Trophoblast cell (in vitro differentiated cells and primary cell): ENCODE measurements at regions not wholly inside any gene's neighbourhood (a gene's known extent, or its start where the extent isn't known, plus 50 kb on each side); places are given as distances from the start of the nearest gene placed in this dataset.

Source experiments
- DNase-seq, 2 donors: peaks; one replicate each; pipeline ENCODE4 v3.0.0-alpha.2; 2016
- H2AFZ ChIP-seq: 2 replicates; pipeline ENCODE4 v1.6.1; 2013; ENCODE audit warnings: low read length, moderate library complexity, mild to moderate bottlenecking; ENCODE audit not compliant: insufficient read depth, poor library complexity
- H2AK5ac ChIP-seq: 2 replicates; pipeline ENCODE4 v1.6.1; 2013; ENCODE audit warnings: mild to moderate bottlenecking, low read length
- H2BK120ac ChIP-seq: 2 replicates; pipeline ENCODE4 v1.6.1; 2013; ENCODE audit warnings: low read length, mild to moderate bottlenecking, moderate library complexity; ENCODE audit not compliant: insufficient read depth, poor library complexity
- H2BK12ac ChIP-seq: 2 replicates; pipeline ENCODE4 v1.6.1; 2013; ENCODE audit warnings: mild to moderate bottlenecking, low read length, moderate library complexity
- H2BK5ac ChIP-seq: 2 replicates; pipeline ENCODE4 v1.6.1; 2013; ENCODE audit warnings: low read length, low read depth, moderate library complexity, mild to moderate bottlenecking; ENCODE audit not compliant: poor library complexity
- H3K14ac ChIP-seq: 2 replicates; pipeline ENCODE4 v1.6.1; 2013; ENCODE audit warnings: mild to moderate bottlenecking, low read length
- H3K18ac ChIP-seq: 2 replicates; pipeline ENCODE4 v1.6.1; 2013; ENCODE audit warnings: mild to moderate bottlenecking, low read length
- H3K23ac ChIP-seq: 2 replicates; pipeline ENCODE4 v1.6.1; 2013; ENCODE audit warnings: low read length
- H3K27ac ChIP-seq: 2 replicates; pipeline ENCODE4 v1.5.1; 2013; ENCODE audit warnings: low read depth, mild to moderate bottlenecking, inconsistent platforms, low read length, moderate library complexity
- H3K27me3 ChIP-seq: 2 replicates; pipeline ENCODE4 v1.6.1; 2013; ENCODE audit warnings: inconsistent platforms, mild to moderate bottlenecking, low read length, moderate library complexity; ENCODE audit not compliant: insufficient read depth
- H3K36me3 ChIP-seq, 2 experiments: 1 replicate in 1 of 2; 2 replicates in 1 of 2; pipeline ENCODE4 v1.6.1; 2013; ENCODE audit warnings: low read length in 2 of 2, mild to moderate bottlenecking in 2 of 2, moderate library complexity in 1 of 2; ENCODE audit not compliant: insufficient read depth in 2 of 2, control insufficient read depth in 1 of 2
- H3K4ac ChIP-seq: 2 replicates; pipeline ENCODE4 v1.6.1; 2013; ENCODE audit warnings: low read depth, mild to moderate bottlenecking, low read length, moderate library complexity
- H3K4me1 ChIP-seq, 2 experiments: 1 replicate in 1 of 2; 2 replicates in 1 of 2; pipeline ENCODE4 v1.6.1; 2013; ENCODE audit warnings: low read length in 2 of 2, mild to moderate bottlenecking in 2 of 2, moderate library complexity in 1 of 2; ENCODE audit not compliant: insufficient read depth in 2 of 2, control insufficient read depth in 1 of 2
- H3K4me2 ChIP-seq: 2 replicates; pipeline ENCODE4 v1.6.1; 2013; ENCODE audit warnings: inconsistent platforms, mild to moderate bottlenecking, low read length, moderate library complexity
- H3K4me3 ChIP-seq: 2 replicates; pipeline ENCODE4 v1.5.1; 2013; ENCODE audit warnings: mild to moderate bottlenecking, low read depth, low read length, inconsistent platforms
- H3K79me1 ChIP-seq: one replicate; pipeline ENCODE4 v1.6.1; 2013; ENCODE audit warnings: low read length
- H3K79me2 ChIP-seq: 2 replicates; pipeline ENCODE4 v1.6.1; 2013; ENCODE audit warnings: low read length, mild to moderate bottlenecking; ENCODE audit not compliant: control insufficient read depth, insufficient read depth, poor library complexity
- H3K9ac ChIP-seq: 2 replicates; pipeline ENCODE4 v1.6.1; 2013; ENCODE audit warnings: mild to moderate bottlenecking, low read length
- H3K9me3 ChIP-seq: 2 replicates; pipeline ENCODE4 v1.6.1; 2013; ENCODE audit warnings: low read depth, mild to moderate bottlenecking, control low read depth, inconsistent platforms, low read length; ENCODE audit not compliant: insufficient read depth
- H4K12ac ChIP-seq: 2 replicates; pipeline ENCODE4 v1.6.1; 2013; ENCODE audit warnings: low read depth, mild to moderate bottlenecking, low read length, moderate library complexity
- H4K8ac ChIP-seq: 2 replicates; pipeline ENCODE4 v1.6.1; 2013; ENCODE audit warnings: low read depth, mild to moderate bottlenecking, low read length, moderate library complexity
- H4K91ac ChIP-seq: one replicate; pipeline ENCODE4 v1.6.1; 2013; ENCODE audit warnings: low read depth, mild to moderate bottlenecking, low read length, moderate library complexity
- WGBS: extraction: QIAGEN DNeasy Blood & Tissue Kit; methylation state at CpG from one replicate; pipeline ENCODE4 v1.1.7; 2013; ENCODE audit warnings: missing lambda C conversion rate; ENCODE audit not compliant: insufficient read length, insufficient coverage; ENCODE audit errors: extremely low coverage; 5-methylcytosine and 5-hydroxymethylcytosine counted together

- no peak overlapping the region for H2AFZ ChIP-seq
- no peaks in the 10 kb centered on the region for H3K9me3 ChIP-seq
- no peak overlapping the region for H3K23ac ChIP-seq
- H4K91ac ChIP-seq, result no peak overlapping the region
- no peak overlapping the region for H2BK120ac ChIP-seq
- no peaks in the 10 kb centered on the region for H3K4me1 ChIP-seq
- no CpG with 5 or more reads among the region's 5 CpGs for WGBS
- H3K18ac ChIP-seq, result no peak overlapping the region
- no peak overlapping the region for H2AK5ac ChIP-seq
- H3K79me1 ChIP-seq, result peaks cover 4% of the 10 kb centered on the region
- no peak overlapping the region for H3K27ac ChIP-seq
- H3K79me2 ChIP-seq, result no peaks in the 10 kb centered on the region
- no peak overlapping the region for H3K9ac ChIP-seq
- H3K14ac ChIP-seq, result no peak overlapping the region
- no peak overlapping the region for H3K4me2 ChIP-seq
- H2BK12ac ChIP-seq, result no peak overlapping the region
- H2BK5ac ChIP-seq, result no peak overlapping the region
- H4K8ac ChIP-seq, result no peak overlapping the region
- H3K27me3 ChIP-seq, result no peaks in the 10 kb centered on the region
- H3K4ac ChIP-seq, result no peak overlapping the region
- no peaks in the 10 kb centered on the region for H3K36me3 ChIP-seq
- H3K4me3 ChIP-seq, result no peak overlapping the region
- peak in 1 of 2 donors; percentile 38 for DNase-seq
- H4K12ac ChIP-seq, result no peak overlapping the region
Measured at GRCh38 chr14:100400115-100400514, 77.0 kb downstream of the SLC25A47 start.

GRCh38 chr14:100401031-100401692 lies 78.0 kb downstream of the SLC25A47 start:
- no CpG with 5 or more reads among the region's 17 CpGs for WGBS
- no peaks in the 10 kb centered on the region for H3K79me2 ChIP-seq
- no peak overlapping the region for H2BK12ac ChIP-seq
- no peaks in the 10 kb centered on the region for H3K27me3 ChIP-seq
- H3K14ac ChIP-seq, result no peak overlapping the region
- H3K9ac ChIP-seq, result no peak overlapping the region
- H2BK5ac ChIP-seq, result no peak overlapping the region
- H2BK120ac ChIP-seq, result no peak overlapping the region
- no peaks in the 10 kb centered on the region for H3K4me1 ChIP-seq
- no peak overlapping the region for H4K8ac ChIP-seq
- H3K79me1 ChIP-seq, result peaks cover 4% of the 10 kb centered on the region
- H3K4me2 ChIP-seq, result no peak overlapping the region
- no peak overlapping the region for H4K12ac ChIP-seq
- no peak overlapping the region for H2AFZ ChIP-seq
- H4K91ac ChIP-seq, result no peak overlapping the region
- H3K36me3 ChIP-seq, result no peaks in the 10 kb centered on the region
- no peak overlapping the region for H3K27ac ChIP-seq
- no peak overlapping the region for H3K4me3 ChIP-seq
- no peak overlapping the region for H3K18ac ChIP-seq
- no peak for DNase-seq
- no peaks in the 10 kb centered on the region for H3K9me3 ChIP-seq
- no peak overlapping the region for H2AK5ac ChIP-seq
- no peak overlapping the region for H3K23ac ChIP-seq
- no peak overlapping the region for H3K4ac ChIP-seq

- H3K4me3 ChIP-seq, result no peak overlapping the region
- H4K91ac ChIP-seq, result no peak overlapping the region
- H3K36me3 ChIP-seq, result no peaks in the 10 kb centered on the region
- H3K23ac ChIP-seq, result no peak overlapping the region
- no peak overlapping the region for H3K4me2 ChIP-seq
- no peak overlapping the region for H2BK12ac ChIP-seq
- H3K9ac ChIP-seq, result no peak overlapping the region
- H3K27ac ChIP-seq, result no peak overlapping the region
- H4K12ac ChIP-seq, result no peak overlapping the region
- H3K18ac ChIP-seq, result no peak overlapping the region
- H3K79me1 ChIP-seq, result peaks cover 4% of the 10 kb centered on the region
- H2AFZ ChIP-seq, result no peak overlapping the region
- H3K27me3 ChIP-seq, result no peaks in the 10 kb centered on the region
- no CpG with 5 or more reads among the region's 3 CpGs for WGBS
- no peak overlapping the region for H2AK5ac ChIP-seq
- no peak overlapping the region for H3K4ac ChIP-seq
- H4K8ac ChIP-seq, result no peak overlapping the region
- H2BK120ac ChIP-seq, result no peak overlapping the region
- no peak overlapping the region for H2BK5ac ChIP-seq
- no peaks in the 10 kb centered on the region for H3K9me3 ChIP-seq
- H3K14ac ChIP-seq, result no peak overlapping the region
- DNase-seq, result no peak
- H3K79me2 ChIP-seq, result no peaks in the 10 kb centered on the region
- no peaks in the 10 kb centered on the region for H3K4me1 ChIP-seq
Measured at GRCh38 chr14:100401792-100402191, 78.7 kb downstream of the SLC25A47 start.

- H4K8ac ChIP-seq, result no peak overlapping the region
- no peaks in the 10 kb centered on the region for H3K4me1 ChIP-seq
- H2AFZ ChIP-seq, result no peak overlapping the region
- no peak overlapping the region for H2BK12ac ChIP-seq
- no peak overlapping the region for H3K4me2 ChIP-seq
- no peaks in the 10 kb centered on the region for H3K9me3 ChIP-seq
- peaks cover 2% of the 10 kb centered on the region for H3K79me1 ChIP-seq
- H3K9ac ChIP-seq, result no peak overlapping the region
- H3K36me3 ChIP-seq, result no peaks in the 10 kb centered on the region
- no peak overlapping the region for H4K91ac ChIP-seq
- no peak overlapping the region for H2BK120ac ChIP-seq
- no peak overlapping the region for H3K14ac ChIP-seq
- H4K12ac ChIP-seq, result no peak overlapping the region
- no peak overlapping the region for H3K23ac ChIP-seq
- DNase-seq, result no peak
- no peaks in the 10 kb centered on the region for H3K27me3 ChIP-seq
- H3K4ac ChIP-seq, result no peak overlapping the region
- no peak overlapping the region for H3K27ac ChIP-seq
- H3K79me2 ChIP-seq, result no peaks in the 10 kb centered on the region
- no CpG with 5 or more reads among the region's 7 CpGs for WGBS
- H2BK5ac ChIP-seq, result no peak overlapping the region
- no peak overlapping the region for H3K4me3 ChIP-seq
- no peak overlapping the region for H2AK5ac ChIP-seq
- H3K18ac ChIP-seq, result no peak overlapping the region
Measured at GRCh38 chr14:100402631-100403030, 79.5 kb downstream of the SLC25A47 start.
